Neural cell (in vitro differentiated cells): ENCODE measurements at regions not wholly inside any gene's neighbourhood (a gene's known extent, or its start where the extent isn't known, plus 50 kb on each side); places are given as distances from the start of the nearest gene placed in this dataset.

ENCODE experiments used
- H2AFZ ChIP-seq: fragments of 200-600, 300-800 bp; sonication (generic), shearing (Covaris generic); 2 replicates; pipeline ENCODE4 v1.6.0; 2014; ENCODE audit warnings: low read depth, mild to moderate bottlenecking, antibody characterized with exemption, low read length, moderate library complexity
- H3F3A ChIP-seq: fragments of 200-600 bp; shearing (Covaris generic); 2 replicates; pipeline ENCODE4 v1.6.1; 2016; ENCODE audit warnings: mild to moderate bottlenecking, moderate library complexity, mixed read lengths, antibody characterized with exemption, low read length; ENCODE audit not compliant: insufficient read depth, poor library complexity, severe bottlenecking
- H3K27ac ChIP-seq: fragments of 200-600, 300-800 bp; sonication (generic), shearing (Covaris generic); 2 replicates; pipeline ENCODE4 v1.5.1; 2014; ENCODE audit warnings: mild to moderate bottlenecking, low read length, moderate library complexity
- H3K27me3 ChIP-seq: fragments of 300-800, 200-600 bp; sonication (generic), shearing (Covaris generic); 2 replicates; pipeline ENCODE4 v1.6.0; 2014; ENCODE audit warnings: mild to moderate bottlenecking, low read depth, low read length, moderate library complexity; ENCODE audit not compliant: insufficient read depth
- H3K36me3 ChIP-seq: fragments of 300-800, 200-600 bp; sonication (generic), shearing (Covaris generic); 2 replicates; pipeline ENCODE4 v1.5.1; 2014; ENCODE audit warnings: mild to moderate bottlenecking, antibody characterized with exemption, low read length, moderate library complexity; ENCODE audit not compliant: insufficient read depth
- H3K4me2 ChIP-seq: fragments of 300-800, 200-600 bp; sonication (generic), shearing (Covaris generic); 2 replicates; pipeline ENCODE4 v1.6.0; 2014; ENCODE audit warnings: mild to moderate bottlenecking, low read length
- H3K4me3 ChIP-seq: fragments of 300-800, 200-600 bp; sonication (generic), shearing (Covaris generic); 2 replicates; pipeline ENCODE4 v1.5.1; 2014; ENCODE audit warnings: mild to moderate bottlenecking, low read length, moderate library complexity
- H3K79me2 ChIP-seq: fragments of 200-600 bp; shearing (Covaris generic); replicated peaks from 2 replicates; pipeline ENCODE4 v1.6.0; 2014; ENCODE audit warnings: mild to moderate bottlenecking, low read length, moderate library complexity; ENCODE audit not compliant: insufficient read depth
- H3K9ac ChIP-seq: fragments of 300-800, 200-600 bp; sonication (generic), shearing (Covaris generic); 2 replicates; pipeline ENCODE4 v1.6.1; 2016; ENCODE audit warnings: mild to moderate bottlenecking, low read length, mixed read lengths
- H3K9me2 ChIP-seq: fragments of 200-600 bp; shearing (Covaris generic); 2 replicates; pipeline ENCODE4 v1.6.1; 2016; ENCODE audit warnings: mild to moderate bottlenecking, low read length, mixed read lengths; ENCODE audit not compliant: insufficient read depth
- H3K9me3 ChIP-seq: fragments of 200-600, 300-800 bp; sonication (generic), shearing (Covaris generic); 2 replicates; pipeline ENCODE4 v1.6.1; 2016; ENCODE audit warnings: mild to moderate bottlenecking, mixed run types, low read length, moderate library complexity, mixed read lengths
- H4K20me1 ChIP-seq: fragments of 200-600 bp; shearing (Covaris generic); 2 replicates; pipeline ENCODE4 v1.6.1; 2016; ENCODE audit warnings: mild to moderate bottlenecking, mixed run types; ENCODE audit not compliant: insufficient read depth
- EP300 ChIP-seq: fragments of 450-650 bp; conservative IDR thresholded peaks from 2 replicates; pipeline ENCODE4 v1.6.1; 2014; ENCODE audit warnings: antibody characterized with exemption, mild to moderate bottlenecking, moderate library complexity; ENCODE audit not compliant: poor library complexity, severe bottlenecking
- EZH2 ChIP-seq: fragments of 200-600, 300-800 bp; shearing (Covaris generic), sonication (generic); IDR thresholded peaks from 2 replicates; pipeline ENCODE4 v1.6.1; 2014; ENCODE audit warnings: antibody characterized with exemption, low read length, borderline replicate concordance, mild to moderate bottlenecking; ENCODE audit not compliant: insufficient read depth, poor library complexity, severe bottlenecking
- MXI1 ChIP-seq: fragments of 450-650 bp; conservative IDR thresholded peaks from 2 replicates; pipeline ENCODE4 v1.6.1; 2014; ENCODE audit warnings: antibody characterized with exemption, mild to moderate bottlenecking; ENCODE audit not compliant: poor library complexity, severe bottlenecking
- POLR2AphosphoS5 ChIP-seq: IDR thresholded peaks from 2 replicates; pipeline ENCODE4 v1.6.1; 2012
- RAD21 ChIP-seq: fragments of 450-650 bp; conservative IDR thresholded peaks from 2 replicates; pipeline ENCODE4 v1.6.1; 2014; ENCODE audit warnings: antibody characterized with exemption, mild to moderate bottlenecking, moderate library complexity
- SMC3 ChIP-seq: fragments of 450-650 bp; conservative IDR thresholded peaks from 2 replicates; pipeline ENCODE4 v1.6.1; 2014; ENCODE audit warnings: antibody characterized with exemption, mild to moderate bottlenecking, moderate library complexity; ENCODE audit not compliant: poor library complexity
- TAF1 ChIP-seq: IDR thresholded peaks from 2 replicates; pipeline ENCODE4 v1.6.1; 2012; ENCODE audit warnings: low read depth
- TF ChIP-seq, protein P1 (sequence below): IDR thresholded peaks from 2 replicates; pipeline ENCODE4 v1.6.1; 2012; ENCODE audit warnings: borderline replicate concordance
- TF ChIP-seq, protein P2 (sequence below): fragments of 450-650 bp; IDR thresholded peaks from 2 replicates; pipeline ENCODE4 v1.5.1; 2014; ENCODE audit warnings: antibody characterized with exemption, mild to moderate bottlenecking, moderate library complexity; ENCODE audit not compliant: poor library complexity, severe bottlenecking

DNA sequence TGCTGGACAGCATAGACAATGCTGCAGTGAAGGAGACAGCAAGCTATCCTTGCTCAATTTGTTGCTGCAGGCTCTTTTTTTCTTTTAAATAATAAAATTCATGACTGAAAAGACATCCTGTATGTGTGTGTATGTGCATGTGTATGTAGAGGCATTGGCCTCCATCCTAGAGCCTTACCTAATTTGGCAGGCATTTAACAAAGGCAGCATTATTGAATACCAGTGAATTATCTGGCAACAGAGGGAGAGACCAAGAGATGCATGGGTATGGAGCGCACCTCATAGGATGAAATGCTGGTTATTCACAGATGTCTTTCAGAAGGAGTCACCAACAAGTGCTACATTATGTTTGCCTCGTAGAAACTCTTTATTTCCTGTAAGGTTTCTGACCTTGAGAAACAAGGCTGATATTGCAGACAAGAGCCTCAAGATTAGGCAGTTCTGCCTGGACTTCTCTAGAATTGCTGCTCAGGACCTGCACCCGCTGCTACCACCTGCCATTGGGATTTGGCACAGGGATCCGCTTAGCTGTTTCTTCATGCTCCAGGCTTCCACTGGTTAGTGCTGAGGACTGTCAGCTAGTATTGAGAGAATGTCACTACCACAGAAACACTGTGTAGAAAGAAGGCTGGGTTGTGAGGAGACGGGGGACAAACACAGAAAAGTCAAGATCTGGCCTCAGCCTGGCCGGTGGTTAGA lies 247.7 kb upstream of the RFX3 start:
- Histone ChIP-seq H3K79me2 (no peaks in the 10 kb centered on the region), H3K27ac (no peak overlapping the region), H3K9me3 (no peaks in the 10 kb centered on the region), H3K9me2 (no peaks in the 10 kb centered on the region), H3K27me3 (no peaks in the 10 kb centered on the region), H3K4me3 (no peak overlapping the region), H4K20me1 (no peaks in the 10 kb centered on the region), H3K9ac (no peak overlapping the region), H3F3A (no peaks in the 10 kb centered on the region), H3K36me3 (no peaks in the 10 kb centered on the region), H3K4me2 (no peak overlapping the region), H2AFZ (no peak overlapping the region)
- TF ChIP-seq EZH2 = no peak
- TF ChIP-seq TAF1 = no peak
- TF ChIP-seq, protein P1, sequence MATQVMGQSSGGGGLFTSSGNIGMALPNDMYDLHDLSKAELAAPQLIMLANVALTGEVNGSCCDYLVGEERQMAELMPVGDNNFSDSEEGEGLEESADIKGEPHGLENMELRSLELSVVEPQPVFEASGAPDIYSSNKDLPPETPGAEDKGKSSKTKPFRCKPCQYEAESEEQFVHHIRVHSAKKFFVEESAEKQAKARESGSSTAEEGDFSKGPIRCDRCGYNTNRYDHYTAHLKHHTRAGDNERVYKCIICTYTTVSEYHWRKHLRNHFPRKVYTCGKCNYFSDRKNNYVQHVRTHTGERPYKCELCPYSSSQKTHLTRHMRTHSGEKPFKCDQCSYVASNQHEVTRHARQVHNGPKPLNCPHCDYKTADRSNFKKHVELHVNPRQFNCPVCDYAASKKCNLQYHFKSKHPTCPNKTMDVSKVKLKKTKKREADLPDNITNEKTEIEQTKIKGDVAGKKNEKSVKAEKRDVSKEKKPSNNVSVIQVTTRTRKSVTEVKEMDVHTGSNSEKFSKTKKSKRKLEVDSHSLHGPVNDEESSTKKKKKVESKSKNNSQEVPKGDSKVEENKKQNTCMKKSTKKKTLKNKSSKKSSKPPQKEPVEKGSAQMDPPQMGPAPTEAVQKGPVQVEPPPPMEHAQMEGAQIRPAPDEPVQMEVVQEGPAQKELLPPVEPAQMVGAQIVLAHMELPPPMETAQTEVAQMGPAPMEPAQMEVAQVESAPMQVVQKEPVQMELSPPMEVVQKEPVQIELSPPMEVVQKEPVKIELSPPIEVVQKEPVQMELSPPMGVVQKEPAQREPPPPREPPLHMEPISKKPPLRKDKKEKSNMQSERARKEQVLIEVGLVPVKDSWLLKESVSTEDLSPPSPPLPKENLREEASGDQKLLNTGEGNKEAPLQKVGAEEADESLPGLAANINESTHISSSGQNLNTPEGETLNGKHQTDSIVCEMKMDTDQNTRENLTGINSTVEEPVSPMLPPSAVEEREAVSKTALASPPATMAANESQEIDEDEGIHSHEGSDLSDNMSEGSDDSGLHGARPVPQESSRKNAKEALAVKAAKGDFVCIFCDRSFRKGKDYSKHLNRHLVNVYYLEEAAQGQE = no peak
- no peak for TF ChIP-seq SMC3
- no peak for TF ChIP-seq EP300
- no peak for TF ChIP-seq MXI1
- no peak for TF ChIP-seq POLR2AphosphoS5
- TF ChIP-seq, protein P2, sequence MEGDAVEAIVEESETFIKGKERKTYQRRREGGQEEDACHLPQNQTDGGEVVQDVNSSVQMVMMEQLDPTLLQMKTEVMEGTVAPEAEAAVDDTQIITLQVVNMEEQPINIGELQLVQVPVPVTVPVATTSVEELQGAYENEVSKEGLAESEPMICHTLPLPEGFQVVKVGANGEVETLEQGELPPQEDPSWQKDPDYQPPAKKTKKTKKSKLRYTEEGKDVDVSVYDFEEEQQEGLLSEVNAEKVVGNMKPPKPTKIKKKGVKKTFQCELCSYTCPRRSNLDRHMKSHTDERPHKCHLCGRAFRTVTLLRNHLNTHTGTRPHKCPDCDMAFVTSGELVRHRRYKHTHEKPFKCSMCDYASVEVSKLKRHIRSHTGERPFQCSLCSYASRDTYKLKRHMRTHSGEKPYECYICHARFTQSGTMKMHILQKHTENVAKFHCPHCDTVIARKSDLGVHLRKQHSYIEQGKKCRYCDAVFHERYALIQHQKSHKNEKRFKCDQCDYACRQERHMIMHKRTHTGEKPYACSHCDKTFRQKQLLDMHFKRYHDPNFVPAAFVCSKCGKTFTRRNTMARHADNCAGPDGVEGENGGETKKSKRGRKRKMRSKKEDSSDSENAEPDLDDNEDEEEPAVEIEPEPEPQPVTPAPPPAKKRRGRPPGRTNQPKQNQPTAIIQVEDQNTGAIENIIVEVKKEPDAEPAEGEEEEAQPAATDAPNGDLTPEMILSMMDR = no peak
- TF ChIP-seq RAD21 = no peak

DNA sequence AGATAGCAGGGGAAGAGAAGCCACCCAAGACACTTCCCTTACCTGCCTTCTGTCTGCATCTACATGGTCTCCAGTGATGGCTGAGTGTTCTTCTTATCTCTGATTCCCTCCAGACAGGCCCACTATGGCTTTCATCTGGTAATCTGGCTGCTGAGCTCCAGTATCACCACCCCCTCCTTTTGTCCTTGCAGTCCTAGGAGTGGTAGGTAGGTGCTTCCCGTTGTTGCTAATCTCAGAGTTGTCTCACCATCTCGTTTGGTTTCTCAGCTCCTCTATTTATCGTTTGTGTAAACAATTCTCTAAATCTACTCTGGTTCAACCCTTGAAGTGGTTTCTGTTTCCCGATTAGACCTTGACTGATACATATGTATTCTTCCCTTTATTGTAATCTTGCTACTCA lies 243.8 kb upstream of the RFX3 start:
- no peaks in the 10 kb centered on the region for H3K27me3 ChIP-seq
- H3K9me2 ChIP-seq = no peaks in the 10 kb centered on the region
- no peak overlapping the region for H3K4me3 ChIP-seq
- H3K27ac ChIP-seq = no peak overlapping the region
- H3F3A ChIP-seq = no peaks in the 10 kb centered on the region
- TF ChIP-seq EZH2 (no peak), TAF1 (no peak), MXI1 (no peak), POLR2AphosphoS5 (no peak), EP300 (no peak), SMC3 (no peak), RAD21 (no peak)
- TF ChIP-seq, protein P1 = no peak
- TF ChIP-seq, protein P2 = no peak
- no peaks in the 10 kb centered on the region for H3K36me3 ChIP-seq
- H4K20me1 ChIP-seq = no peaks in the 10 kb centered on the region
- H3K9me3 ChIP-seq = no peaks in the 10 kb centered on the region
- H3K79me2 ChIP-seq = no peaks in the 10 kb centered on the region
- H2AFZ ChIP-seq = no peak overlapping the region
- no peak overlapping the region for H3K4me2 ChIP-seq
- H3K9ac ChIP-seq = no peak overlapping the region
